ENCODE measurements at regions not wholly inside any gene's neighbourhood (a gene's known extent, or its start where the extent isn't known, plus 50 kb on each side); places are given as distances from the start of the nearest gene placed in this dataset.

- TF ChIP-seq ZNF462 (CRISPR knock-in tag; IDR thresholded peaks at IDR 0.05), result no peak
- no peak for TF ChIP-seq ZNF331 (CRISPR knock-in tag; IDR thresholded peaks at IDR 0.05; ENCODE audit: low read depth)
- TF ChIP-seq CREB1 (CRISPR knock-in tag; IDR thresholded peaks at IDR 0.05; ENCODE audit: low read depth), result no peak
- TF ChIP-seq CTCF (conservative IDR thresholded peaks at IDR 0.05; ENCODE audit: low read depth in 2 of 2), result no peak
- TF ChIP-seq STAT1 (IDR thresholded peaks at IDR 0.05; ENCODE audit: unreplicated experiment), result no peak
- no peak for TF ChIP-seq ETS1 (IDR thresholded peaks at IDR 0.05)
- TF ChIP-seq EZH2 (IDR thresholded peaks at IDR 0.05; ENCODE audit: low read depth, unreplicated experiment), result no peak
- TF ChIP-seq ZNF114 (CRISPR knock-in tag; IDR thresholded peaks at IDR 0.05), result no peak
- no peak for TF ChIP-seq POLR2AphosphoS5 (IDR thresholded peaks at IDR 0.05; ENCODE audit: low read depth)
Measured at GRCh38 chr3:193868590-193868989, 267.4 kb upstream of the HES1 start (continued).
